OCI-LY7 (cell line): ENCODE measurements at regions not wholly inside any gene's neighbourhood (a gene's known extent, or its start where the extent isn't known, plus 50 kb on each side); places are given as distances from the start of the nearest gene placed in this dataset.
A peak's percentile ranks its signal among the peaks of the same experiment; 100 is the strongest.

Source experiments
- BruUV-seq: library from RNA; stranded (reverse); fragments of 400-500 nt; replicated peaks from 2 replicates; lab custom pipeline; 2021; lab: Mats Ljungman, UMichigan
- CTCF ChIA-PET: fragments of 300-600 bp; sonication (Branson Sonifier 250); formaldehyde crosslinking; loops from one replicate; lab custom pipeline; 2022; ENCODE audit warnings: antibody characterized with exemption; ENCODE audit not compliant: unreplicated experiment; lab: Charles Lee
- POLR2A ChIA-PET: fragments of 300-600 bp; sonication (Branson Sonifier 250); formaldehyde crosslinking; loops from one replicate; lab custom pipeline; 2022; ENCODE audit warnings: antibody characterized with exemption; lab: Charles Lee
- DNase-seq: peaks from one replicate; pipeline ENCODE4 v3.0.0-alpha.2; 2015; ENCODE audit warnings: low spot score
- H2AFZ ChIP-seq: fragments of 200-600 bp; sonication (generic), shearing (Covaris generic); 2 replicates; pipeline ENCODE4 v1.6.1; 2014; ENCODE audit warnings: mild to moderate bottlenecking, antibody characterized with exemption, low read length, moderate library complexity
- H3K27ac ChIP-seq: fragments of 200-600 bp; sonication (generic); 2 replicates; pipeline ENCODE4 v1.5.1; 2014; ENCODE audit warnings: mixed run types, low read depth, mild to moderate bottlenecking, moderate library complexity, low read length, inconsistent platforms; ENCODE audit not compliant: poor library complexity, severe bottlenecking
- H3K36me3 ChIP-seq: fragments of 200-600 bp; sonication (generic); 2 replicates; pipeline ENCODE4 v1.6.1; 2014; ENCODE audit warnings: mild to moderate bottlenecking, antibody characterized with exemption, low read length, moderate library complexity, mixed read lengths; ENCODE audit not compliant: insufficient read depth
- H3K4me1 ChIP-seq: fragments of 200-600 bp; sonication (generic); 2 replicates; pipeline ENCODE4 v1.5.1; 2014; ENCODE audit warnings: mild to moderate bottlenecking, low read length; ENCODE audit not compliant: insufficient read depth, poor library complexity, severe bottlenecking
- H3K4me2 ChIP-seq: fragments of 200-600 bp; sonication (generic); 2 replicates; pipeline ENCODE4 v1.6.1; 2014; ENCODE audit warnings: mild to moderate bottlenecking, low read length
- H3K4me3 ChIP-seq: fragments of 200-600 bp; sonication (generic); 2 replicates; pipeline ENCODE4 v1.5.1; 2014; ENCODE audit warnings: mild to moderate bottlenecking, low read depth, low read length; ENCODE audit not compliant: poor library complexity, severe bottlenecking
- H3K79me2 ChIP-seq: fragments of 200-600 bp; sonication (generic); 2 replicates; pipeline ENCODE4 v1.6.1; 2016; ENCODE audit warnings: low read depth, mild to moderate bottlenecking, low read length, moderate library complexity, mixed read lengths; ENCODE audit not compliant: insufficient read depth
- H3K9me2 ChIP-seq: fragments of 200-600 bp; sonication (generic); 2 replicates; pipeline ENCODE4 v1.6.1; 2016; ENCODE audit warnings: mild to moderate bottlenecking, low read length, mixed read lengths; ENCODE audit not compliant: insufficient read depth
- H3K9me3 ChIP-seq: fragments of 200-600 bp; sonication (generic); 2 replicates; pipeline ENCODE4 v1.6.1; 2014; ENCODE audit warnings: mild to moderate bottlenecking, mixed run types, low read length, mixed read lengths
- H4K20me1 ChIP-seq: fragments of 200-600 bp; sonication (generic); 2 replicates; pipeline ENCODE4 v1.6.1; 2014; ENCODE audit warnings: mild to moderate bottlenecking, antibody characterized with exemption, low read length, moderate library complexity, mixed read lengths; ENCODE audit not compliant: insufficient read depth
- CTCF ChIP-seq: fragments of 200-600 bp; sonication (generic); conservative IDR thresholded peaks from 2 replicates; pipeline ENCODE4 v1.5.1; 2014; ENCODE audit warnings: mild to moderate bottlenecking, antibody characterized with exemption, low read length, moderate library complexity, mixed read lengths
- EZH2phosphoT487 ChIP-seq: fragments of 200-600 bp; sonication (generic); IDR thresholded peaks from 2 replicates; pipeline ENCODE4 v1.6.1; 2018; ENCODE audit warnings: low read depth, borderline replicate concordance, mild to moderate bottlenecking, mixed run types, antibody characterized with exemption, low read length, moderate library complexity, mixed read lengths
- intact Hi-C: fragments of 100-400 bp; cut with micrococcal nuclease; formaldehyde crosslinking; loops from one replicate; pipeline ENCODE4 v1.10.0; 2022; ENCODE audit not compliant: unreplicated experiment

GRCh38 chr2:53474914-53475313 is 292.7 kb upstream of the CHAC2 start:
- Histone ChIP-seq H3K4me2 (no peak overlapping the region), H2AFZ (no peak overlapping the region), H3K79me2 (no peaks in the 10 kb centered on the region), H3K27ac (no peak overlapping the region), H3K4me3 (no peak overlapping the region), H3K9me2 (no peaks in the 10 kb centered on the region), H4K20me1 (no peaks in the 10 kb centered on the region), H3K36me3 (no peaks in the 10 kb centered on the region), H3K9me3 (no peaks in the 10 kb centered on the region), H3K4me1 (no peaks in the 10 kb centered on the region)
- no peak for DNase-seq
- TF ChIP-seq EZH2phosphoT487 (no peak), CTCF (no peak)
- intact Hi-C loops = no loop called here
- no TSS peak for BruUV-seq
- ChIA-PET POLR2A (no interaction called here), CTCF (no interaction called here)

GRCh38 chr2:53473775-53474311 is 293.8 kb upstream of the CHAC2 start:
- Histone ChIP-seq H3K27ac (no peak overlapping the region), H3K79me2 (no peaks in the 10 kb centered on the region), H3K36me3 (no peaks in the 10 kb centered on the region), H3K4me1 (no peaks in the 10 kb centered on the region), H3K9me3 (no peaks in the 10 kb centered on the region), H4K20me1 (no peaks in the 10 kb centered on the region), H3K4me2 (no peak overlapping the region), H3K4me3 (no peak overlapping the region), H3K9me2 (no peaks in the 10 kb centered on the region), H2AFZ (no peak overlapping the region)
- POLR2A ChIA-PET = interaction anchor here (0.7 kb wide), 1 partner anchor 459 kb away, joined by 3 read pairs; no protein-coding TSS in a partner anchor
- no TSS peak for BruUV-seq
- TF ChIP-seq EZH2phosphoT487 = no peak
- no peak for TF ChIP-seq CTCF
- DNase-seq = no peak
- intact Hi-C loops = no loop called here
- CTCF ChIA-PET = no interaction called here

- intact Hi-C loops = no loop called here
Measured at GRCh38 chr2:53473236-53473635, 294.4 kb upstream of the CHAC2 start.

More at GRCh38 chr2:53473236-53473635, 294.4 kb upstream of the CHAC2 start:
- H3K36me3 ChIP-seq = no peaks in the 10 kb centered on the region
- H3K27ac ChIP-seq = no peak overlapping the region
- H3K9me3 ChIP-seq = no peaks in the 10 kb centered on the region
- H3K4me1 ChIP-seq = no peaks in the 10 kb centered on the region
- TF ChIP-seq CTCF (peak; percentile 40), EZH2phosphoT487 (no peak)
- H3K4me3 ChIP-seq = no peak overlapping the region
- ChIA-PET CTCF (no interaction called here), POLR2A (no interaction called here)
- DNase-seq = peak; percentile 2
- no peaks in the 10 kb centered on the region for H4K20me1 ChIP-seq
- no peak overlapping the region for H3K4me2 ChIP-seq
- no peaks in the 10 kb centered on the region for H3K79me2 ChIP-seq
- H3K9me2 ChIP-seq = no peaks in the 10 kb centered on the region
- BruUV-seq = no TSS peak
- H2AFZ ChIP-seq = no peak overlapping the region
